Suprapubic skin (tissue), 4 donors: ENCODE measurements at regions not wholly inside any gene's neighbourhood (a gene's known extent, or its start where the extent isn't known, plus 50 kb on each side); places are given as distances from the start of the nearest gene placed in this dataset.

Experiments used
- DNase-seq, 2 donors: peaks; one replicate each; pipeline ENCODE4 v3.0.0-alpha.2; 2019; ENCODE audit warnings: low spot score in 2 of 2
- H3K27ac ChIP-seq: fragments of 200-600 bp; sonication (generic); one replicate; pipeline ENCODE4 v1.5.1; 2019
- H3K27me3 ChIP-seq: fragments of 200-600 bp; sonication (generic); one replicate; pipeline ENCODE4 v1.5.1; 2019
- H3K36me3 ChIP-seq: fragments of 200-600 bp; sonication (generic); one replicate; pipeline ENCODE4 v1.5.1; 2019
- H3K4me1 ChIP-seq: fragments of 200-600 bp; sonication (generic); one replicate; pipeline ENCODE4 v1.5.1; 2019
- H3K4me3 ChIP-seq: fragments of 200-600 bp; sonication (generic); one replicate; pipeline ENCODE4 v1.5.1; 2019; ENCODE audit warnings: mild to moderate bottlenecking
- H3K9me3 ChIP-seq: fragments of 200-600 bp; sonication (generic); one replicate; pipeline ENCODE4 v1.5.1; 2019
- EP300 ChIP-seq: sonication (generic); formaldehyde crosslinking; IDR thresholded peaks from one replicate; pipeline ENCODE4 v1.6.1; 2017; ENCODE audit warnings: antibody characterized with exemption
- POLR2A ChIP-seq, 2 donors: fragments of 450-650 bp; IDR thresholded peaks; one replicate each; pipeline ENCODE4 v1.6.1; 2017; ENCODE audit warnings: antibody characterized with exemption in 2 of 2, mild to moderate bottlenecking in 2 of 2, moderate library complexity in 2 of 2
- POLR2AphosphoS5 ChIP-seq, 3 donors: sonication (generic); formaldehyde crosslinking; IDR thresholded peaks; one replicate each; pipeline ENCODE4 v1.6.1; 2017; ENCODE audit warnings: antibody characterized with exemption in 3 of 3
- WGBS: methylation state at CpG from one replicate; pipeline ENCODE4 v1.1.5; 2018; 5-methylcytosine and 5-hydroxymethylcytosine counted together
- TF ChIP-seq, protein P1 (sequence below), 2 donors: fragments of 200-600 bp in 1 of 2; fragments of 450-650 bp in 1 of 2; sonication (generic) in 1 of 2; IDR thresholded peaks; one replicate each; pipeline ENCODE4 v1.5.1; 2016 to 2019; ENCODE audit warnings: antibody characterized with exemption in 2 of 2, mild to moderate bottlenecking in 1 of 2, moderate library complexity in 1 of 2

DNA sequence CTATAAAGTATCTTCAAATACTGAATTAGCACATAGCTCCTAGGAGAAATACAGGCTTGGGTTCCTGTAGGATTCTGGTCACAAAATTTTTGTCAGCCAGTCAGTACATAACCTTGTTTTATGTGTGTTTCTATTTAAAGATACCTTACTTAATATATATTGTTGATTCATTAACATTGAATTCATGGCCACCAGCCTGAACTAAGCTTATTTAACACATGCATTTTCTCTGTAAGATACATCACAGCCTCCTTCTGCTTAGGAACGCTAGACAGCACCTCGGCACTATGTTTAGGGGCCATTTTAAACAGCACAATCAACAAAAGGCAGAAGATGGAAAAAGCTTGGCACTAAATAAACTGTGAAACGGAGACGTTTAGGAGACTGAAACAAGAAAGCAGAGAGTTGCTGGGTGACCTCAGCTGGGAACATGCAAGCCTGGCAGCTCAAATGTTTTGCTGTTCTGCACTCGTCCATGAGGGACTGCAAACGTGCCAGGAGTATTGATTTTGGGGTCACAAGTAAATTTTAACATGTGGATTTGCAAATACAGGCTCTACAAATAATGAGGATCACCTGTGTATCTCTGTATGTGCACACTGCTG, 432.2 kb upstream of the TPM1 start:
- Histone ChIP-seq H3K4me3 (no peak overlapping the region), H3K4me1 (peaks cover 11% of the 10 kb centered on the region), H3K36me3 (no peaks in the 10 kb centered on the region), H3K27me3 (no peaks in the 10 kb centered on the region), H3K9me3 (no peaks in the 10 kb centered on the region), H3K27ac (no peak overlapping the region)
- 50% methylated on average over 6 of the region's 6 CpGs for WGBS
- no peak for DNase-seq
- no peak for TF ChIP-seq POLR2A (IDR thresholded peaks at IDR 0.05)
- no peak for TF ChIP-seq EP300
- TF ChIP-seq POLR2AphosphoS5 (IDR thresholded peaks at IDR 0.05) = no peak
- TF ChIP-seq, protein P1, sequence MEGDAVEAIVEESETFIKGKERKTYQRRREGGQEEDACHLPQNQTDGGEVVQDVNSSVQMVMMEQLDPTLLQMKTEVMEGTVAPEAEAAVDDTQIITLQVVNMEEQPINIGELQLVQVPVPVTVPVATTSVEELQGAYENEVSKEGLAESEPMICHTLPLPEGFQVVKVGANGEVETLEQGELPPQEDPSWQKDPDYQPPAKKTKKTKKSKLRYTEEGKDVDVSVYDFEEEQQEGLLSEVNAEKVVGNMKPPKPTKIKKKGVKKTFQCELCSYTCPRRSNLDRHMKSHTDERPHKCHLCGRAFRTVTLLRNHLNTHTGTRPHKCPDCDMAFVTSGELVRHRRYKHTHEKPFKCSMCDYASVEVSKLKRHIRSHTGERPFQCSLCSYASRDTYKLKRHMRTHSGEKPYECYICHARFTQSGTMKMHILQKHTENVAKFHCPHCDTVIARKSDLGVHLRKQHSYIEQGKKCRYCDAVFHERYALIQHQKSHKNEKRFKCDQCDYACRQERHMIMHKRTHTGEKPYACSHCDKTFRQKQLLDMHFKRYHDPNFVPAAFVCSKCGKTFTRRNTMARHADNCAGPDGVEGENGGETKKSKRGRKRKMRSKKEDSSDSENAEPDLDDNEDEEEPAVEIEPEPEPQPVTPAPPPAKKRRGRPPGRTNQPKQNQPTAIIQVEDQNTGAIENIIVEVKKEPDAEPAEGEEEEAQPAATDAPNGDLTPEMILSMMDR (IDR thresholded peaks at IDR 0.05) = no peak

- no peak for DNase-seq
- WGBS = 81% methylated on average over 2 of the region's 2 CpGs
- no peaks in the 10 kb centered on the region for H3K9me3 ChIP-seq
- TF ChIP-seq EP300 (no peak), POLR2AphosphoS5 (IDR thresholded peaks at IDR 0.05) (no peak), POLR2A (IDR thresholded peaks at IDR 0.05) (no peak)
- TF ChIP-seq, protein P1 (IDR thresholded peaks at IDR 0.05) = no peak
- H3K27me3 ChIP-seq = no peaks in the 10 kb centered on the region
- H3K36me3 ChIP-seq = no peaks in the 10 kb centered on the region
- H3K4me3 ChIP-seq = no peak overlapping the region
- peaks cover 9% of the 10 kb centered on the region for H3K4me1 ChIP-seq
- H3K27ac ChIP-seq = no peak overlapping the region
These were observed 431.5 kb upstream of the TPM1 start for GRCh38 chr15:62611002-62611401.

DNA sequence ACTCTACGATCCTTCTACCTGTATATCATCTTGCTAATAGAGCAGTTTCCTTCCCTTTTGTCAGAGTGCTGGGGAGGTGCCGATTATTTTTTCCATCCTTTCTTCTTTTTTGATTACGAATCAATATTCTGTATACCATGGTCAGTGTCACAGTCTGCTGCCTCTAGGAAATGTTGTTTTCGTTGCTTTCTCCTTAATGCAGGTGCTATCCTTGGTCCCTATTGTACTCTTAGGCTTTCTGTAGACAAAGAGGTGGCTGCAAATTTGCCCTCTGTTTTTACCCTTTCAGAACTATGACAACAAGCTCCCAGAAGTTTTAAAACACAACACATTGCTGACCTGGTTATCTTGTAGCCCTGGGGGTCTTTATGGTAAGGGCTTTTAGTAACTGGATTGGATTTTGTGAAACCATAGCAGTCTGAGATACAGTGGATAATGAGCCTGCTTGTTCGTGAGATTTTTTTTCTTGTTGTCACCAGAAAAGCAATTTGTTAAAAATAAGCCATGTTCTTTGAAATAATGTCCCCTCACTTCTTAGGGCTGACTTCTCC, 430.3 kb upstream of the TPM1 start:
- no peak overlapping the region for H3K4me3 ChIP-seq
- H3K4me1 ChIP-seq = peaks cover 6% of the 10 kb centered on the region
- H3K27ac ChIP-seq = no peak overlapping the region
- no peaks in the 10 kb centered on the region for H3K9me3 ChIP-seq
- H3K27me3 ChIP-seq = no peaks in the 10 kb centered on the region
- no peak for TF ChIP-seq EP300
- no peak for TF ChIP-seq POLR2A (IDR thresholded peaks at IDR 0.05)
- TF ChIP-seq, protein P1 (IDR thresholded peaks at IDR 0.05) = no peak
- no peak for TF ChIP-seq POLR2AphosphoS5 (IDR thresholded peaks at IDR 0.05)
- H3K36me3 ChIP-seq = no peaks in the 10 kb centered on the region
- 90% methylated on average over 5 of the region's 5 CpGs for WGBS
- no peak for DNase-seq

DNA sequence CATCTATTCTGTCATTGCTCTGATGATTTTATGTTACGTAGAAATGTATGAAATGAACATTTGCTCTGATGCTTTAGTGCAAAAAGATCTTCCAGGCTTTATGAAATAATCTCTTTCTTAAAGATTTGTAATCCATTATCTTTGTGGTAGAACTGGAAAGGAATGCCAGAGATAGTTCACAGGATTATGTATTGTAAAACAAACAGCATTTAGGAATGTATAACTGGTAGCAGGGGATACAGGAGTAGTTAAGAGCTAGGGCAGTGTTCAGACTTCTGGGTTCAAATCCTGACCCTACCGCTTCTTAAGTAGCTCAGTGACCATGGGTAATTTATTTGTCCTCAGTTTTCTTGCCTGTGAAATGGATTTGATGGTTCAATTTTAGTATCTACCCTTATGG, 429.8 kb upstream of the TPM1 start:
- 95% methylated on average over 2 of the region's 2 CpGs for WGBS
- TF ChIP-seq POLR2A (IDR thresholded peaks at IDR 0.05) (no peak), POLR2AphosphoS5 (IDR thresholded peaks at IDR 0.05) (no peak), EP300 (no peak)
- TF ChIP-seq, protein P1 (IDR thresholded peaks at IDR 0.05) = no peak
- no peak for DNase-seq
- Histone ChIP-seq H3K36me3 (no peaks in the 10 kb centered on the region), H3K4me3 (no peak overlapping the region), H3K27me3 (no peaks in the 10 kb centered on the region), H3K27ac (no peak overlapping the region), H3K9me3 (no peaks in the 10 kb centered on the region), H3K4me1 (peaks cover 6% of the 10 kb centered on the region)

- TF ChIP-seq POLR2A (IDR thresholded peaks at IDR 0.05) (no peak), POLR2AphosphoS5 (IDR thresholded peaks at IDR 0.05) (no peak), EP300 (no peak)
- TF ChIP-seq, protein P1 (IDR thresholded peaks at IDR 0.05) = no peak
- no peaks in the 10 kb centered on the region for H3K36me3 ChIP-seq
- H3K4me3 ChIP-seq = no peak overlapping the region
- peaks cover 2% of the 10 kb centered on the region for H3K4me1 ChIP-seq
- H3K9me3 ChIP-seq = no peaks in the 10 kb centered on the region
- H3K27me3 ChIP-seq = no peaks in the 10 kb centered on the region
- H3K27ac ChIP-seq = no peak overlapping the region
- no peak for DNase-seq
- WGBS = 77% methylated on average over 3 of the region's 3 CpGs
These were observed 425.8 kb upstream of the TPM1 start for GRCh38 chr15:62616746-62617145.
